Vagina (tissue), 2 donors: ENCODE measurements at regions not wholly inside any gene's neighbourhood (a gene's known extent, or its start where the extent isn't known, plus 50 kb on each side); places are given as distances from the start of the nearest gene placed in this dataset.

Experiments used
- POLR2A ChIP-seq, 2 donors: fragments of 450-650 bp; IDR thresholded peaks; one replicate each; pipeline ENCODE4 v1.6.1; 2017; ENCODE audit warnings: antibody characterized with exemption in 2 of 2, mild to moderate bottlenecking in 2 of 2, moderate library complexity in 2 of 2
- POLR2AphosphoS5 ChIP-seq, 2 donors: sonication (generic); formaldehyde crosslinking; IDR thresholded peaks; one replicate each; pipeline ENCODE4 v1.9.0; 2017; ENCODE audit warnings: antibody characterized with exemption in 2 of 2, mild to moderate bottlenecking in 2 of 2, low read depth in 1 of 2; ENCODE audit not compliant: insufficient read depth in 1 of 2

DNA sequence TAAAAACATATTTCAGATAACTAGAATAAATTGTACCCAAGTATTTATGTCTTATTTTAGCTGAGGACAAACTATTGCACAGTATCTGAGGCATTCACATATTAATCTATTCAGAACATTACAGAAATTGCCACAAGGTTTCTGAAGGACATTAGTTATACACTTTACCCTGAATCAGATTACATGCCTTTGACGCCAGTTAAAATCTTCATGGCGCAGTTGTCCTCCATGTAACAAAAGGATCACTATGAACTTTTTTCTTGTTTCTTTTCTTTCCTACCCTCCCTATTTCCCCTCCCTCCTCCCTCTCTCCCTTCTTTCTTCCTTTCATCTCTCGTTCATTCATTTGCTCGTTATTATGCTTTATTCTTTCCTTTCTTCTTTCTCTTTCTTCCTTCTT is 176.6 kb upstream of the KITLG start:
- TF ChIP-seq POLR2AphosphoS5 (IDR thresholded peaks at IDR 0.05; ENCODE audit: insufficient read depth in 1 of 2, low read depth in 1 of 2) (no peak), POLR2A (IDR thresholded peaks at IDR 0.05) (no peak)
